HG02840 (cell line): ENCODE measurements at regions not wholly inside any gene's neighbourhood (a gene's known extent, or its start where the extent isn't known, plus 50 kb on each side); places are given as distances from the start of the nearest gene placed in this dataset.

ENCODE experiments used
- ATAC-seq: cut with Tn5 transposase; IDR thresholded peaks from one replicate; pipeline ENCODE4 v1.9.1; 2021; ENCODE audit warnings: mild to moderate bottlenecking, moderate library complexity, moderate number of reproducible peaks; ENCODE audit not compliant: unreplicated experiment, low FRiP score

DNA sequence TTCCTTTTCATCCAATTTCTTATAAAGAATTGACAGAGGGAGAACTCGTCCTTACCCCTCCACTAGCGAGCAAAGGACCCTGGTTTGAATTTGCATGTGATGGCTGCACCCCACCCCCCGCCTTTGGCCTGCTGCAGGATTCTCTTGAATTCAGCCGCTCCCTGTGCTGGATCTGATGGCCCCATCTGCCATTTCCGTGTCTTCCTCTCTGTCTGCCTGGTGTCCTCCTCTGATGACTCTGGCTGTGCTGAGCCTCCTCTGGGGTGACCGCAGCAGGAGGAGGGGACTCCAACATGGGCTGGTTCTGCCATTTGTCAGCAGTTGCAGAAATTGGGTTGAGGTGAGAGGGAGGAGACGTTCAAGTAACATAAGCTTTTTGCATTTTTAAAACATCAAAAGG is 188.8 kb downstream of the DLL1 start:
- no peak for ATAC-seq

GRCh38 chr6:170101281-170102035 is 189.4 kb downstream of the DLL1 start:
- no peak for ATAC-seq

GRCh38 chr6:170100046-170100445 is 190.8 kb downstream of the DLL1 start:
- ATAC-seq: no peak

DNA sequence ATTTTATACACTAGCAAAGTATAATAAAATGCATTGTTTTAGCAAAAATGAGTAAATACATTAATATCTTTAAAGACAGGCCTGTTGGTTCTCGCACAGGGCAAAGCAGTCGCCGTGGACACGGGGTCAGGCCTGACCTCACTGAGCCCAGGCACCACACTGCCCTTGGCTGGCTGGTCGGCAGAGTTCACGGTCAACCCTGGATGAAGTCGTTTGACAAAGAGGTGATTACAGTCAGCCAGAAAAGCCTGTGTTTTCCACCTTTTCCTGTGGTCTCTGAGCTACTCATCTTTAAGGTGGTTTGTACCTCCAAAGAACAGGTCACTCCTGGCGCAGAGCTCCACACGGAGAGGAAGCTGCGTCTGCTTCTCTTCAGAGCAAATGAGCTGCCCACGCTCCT is 191.5 kb downstream of the DLL1 start:
- no peak for ATAC-seq

DNA sequence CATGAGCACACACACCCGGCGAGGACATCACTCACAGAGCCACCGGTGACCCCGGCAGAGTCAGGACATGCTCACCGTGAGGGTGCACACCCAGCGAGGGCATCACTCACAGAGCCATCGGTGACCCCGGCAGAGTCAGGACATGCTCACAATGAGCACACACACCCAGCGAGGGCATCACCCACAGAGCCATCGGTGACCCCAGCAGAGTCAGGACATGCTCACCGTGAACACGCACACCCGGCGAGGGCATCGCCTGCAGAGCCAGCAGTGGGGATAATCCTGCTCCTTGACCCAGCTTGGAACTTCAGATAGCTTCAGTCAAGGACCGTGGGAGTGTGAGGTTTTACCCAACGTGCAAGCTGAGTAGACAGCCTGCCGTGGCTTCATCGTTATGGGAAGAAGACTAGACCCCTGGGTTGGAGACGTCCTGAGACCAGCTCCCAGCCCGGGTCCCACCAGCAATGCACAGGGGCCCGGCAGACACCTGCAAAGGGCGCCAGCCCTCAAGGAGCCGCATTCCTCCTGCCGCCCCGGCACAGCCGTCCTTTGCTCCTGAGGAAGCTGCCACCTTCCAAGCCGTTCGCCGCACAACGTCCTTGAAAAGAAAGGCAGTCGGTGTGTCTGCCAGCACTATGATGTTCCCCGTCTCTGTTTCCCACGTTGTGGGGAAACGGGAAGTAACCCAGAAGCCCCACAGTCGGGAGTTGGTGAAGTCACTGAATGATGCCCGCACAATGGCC is 192.3 kb downstream of the DLL1 start:
- no peak for ATAC-seq

DNA sequence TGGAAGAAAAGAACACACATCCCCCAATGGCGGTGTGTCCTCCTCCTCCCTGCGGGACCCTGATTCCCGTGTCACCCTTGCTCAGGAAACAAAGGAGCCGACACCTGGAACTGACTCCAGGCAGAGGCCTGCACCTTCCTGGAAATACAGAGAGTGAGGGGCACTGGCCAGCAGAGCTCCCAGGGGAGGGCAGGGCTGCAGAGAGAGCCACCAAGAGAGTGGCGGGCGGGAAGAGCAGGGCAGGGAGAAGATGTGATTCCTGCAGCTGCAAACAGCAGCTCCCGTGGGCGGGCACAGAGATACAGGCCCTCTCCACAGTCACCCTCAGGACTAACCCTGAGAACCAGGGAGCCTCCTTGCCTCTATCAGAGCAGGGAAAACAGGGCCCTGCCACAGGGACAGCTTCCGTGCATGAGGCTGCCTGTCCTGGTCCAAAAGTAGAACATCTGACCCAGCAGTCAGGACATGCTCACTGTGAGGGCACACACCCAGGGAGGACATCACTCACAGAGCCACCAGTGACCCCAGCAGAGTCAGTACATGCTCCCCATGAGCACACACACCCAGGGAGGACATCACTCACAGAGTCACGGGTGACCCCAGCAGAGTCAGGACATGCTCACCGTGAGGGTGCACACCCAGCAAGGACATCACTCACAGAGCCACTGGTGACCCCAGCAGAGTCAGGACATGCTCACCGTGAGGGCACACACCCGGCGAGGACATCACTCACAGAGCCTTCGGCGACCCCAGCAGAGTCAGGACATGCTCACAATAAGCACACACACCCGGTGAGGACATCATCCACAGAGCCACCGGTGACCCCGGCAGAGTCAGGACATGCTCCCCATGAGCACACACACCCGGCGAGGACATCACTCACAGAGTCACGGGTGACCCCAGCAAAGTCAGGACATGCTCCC is 193.1 kb downstream of the DLL1 start:
- ATAC-seq: no peak

GRCh38 chr6:170096803-170097504 is 193.9 kb downstream of the DLL1 start:
- ATAC-seq: no peak

DNA sequence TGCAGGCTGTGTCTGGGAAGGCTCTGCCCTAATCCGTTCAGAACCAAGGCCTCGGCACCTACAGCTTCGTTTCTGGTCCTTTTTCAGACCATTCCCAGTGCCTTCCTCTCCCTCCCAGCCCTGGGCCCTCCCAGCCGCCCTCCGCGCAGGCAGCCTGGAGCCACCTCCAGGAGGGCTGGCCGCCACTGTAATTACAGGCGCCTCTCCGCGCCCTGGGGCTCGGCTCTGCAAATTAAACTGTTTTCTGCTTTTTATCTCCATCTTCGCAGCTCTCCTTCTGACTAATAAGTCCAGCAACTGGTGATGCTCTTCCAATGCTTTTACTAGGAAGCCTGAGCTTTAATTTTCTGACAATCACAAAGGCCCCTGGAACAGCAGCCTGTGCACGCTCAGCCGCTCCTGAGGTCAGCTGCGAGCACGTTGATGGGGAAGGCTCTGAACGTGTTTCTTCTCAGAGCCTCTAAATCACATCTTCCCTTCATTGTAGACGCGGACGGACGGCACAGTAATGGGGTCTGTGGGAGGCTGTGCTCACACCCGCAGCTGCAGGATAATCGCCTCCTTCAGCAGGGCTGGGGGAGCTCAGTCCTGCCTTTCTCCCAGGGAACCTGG is 194.6 kb downstream of the DLL1 start:
- no peak for ATAC-seq

GRCh38 chr6:170095273-170095981 is 195.5 kb downstream of the DLL1 start:
- ATAC-seq: no peak

- no peak for ATAC-seq
These were observed 196.1 kb downstream of the DLL1 start for GRCh38 chr6:170094686-170095272.

GRCh38 chr6:170093658-170094596 is 197.0 kb downstream of the DLL1 start:
- no peak for ATAC-seq

- ATAC-seq: no peak
These were observed 197.6 kb downstream of the DLL1 start for GRCh38 chr6:170093276-170093657.

DNA sequence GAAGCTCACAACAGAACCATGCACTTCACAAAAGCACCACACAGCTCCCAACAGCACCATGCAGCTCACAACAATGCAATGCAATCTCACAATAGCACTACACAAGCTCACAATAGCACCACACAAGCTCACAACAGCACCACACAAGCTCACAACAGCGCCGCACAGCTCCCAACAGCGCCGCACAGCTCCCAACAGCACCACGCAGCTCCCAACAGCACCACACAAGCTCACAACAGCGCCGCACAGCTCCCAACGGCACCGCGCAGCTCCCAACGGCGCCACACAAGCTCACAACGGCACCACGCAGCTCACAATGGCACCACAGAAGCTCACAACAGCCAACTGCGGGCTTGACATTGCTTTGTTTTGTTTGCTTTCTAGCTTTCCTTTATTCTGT is 198.1 kb downstream of the DLL1 start:
- no peak for ATAC-seq

DNA sequence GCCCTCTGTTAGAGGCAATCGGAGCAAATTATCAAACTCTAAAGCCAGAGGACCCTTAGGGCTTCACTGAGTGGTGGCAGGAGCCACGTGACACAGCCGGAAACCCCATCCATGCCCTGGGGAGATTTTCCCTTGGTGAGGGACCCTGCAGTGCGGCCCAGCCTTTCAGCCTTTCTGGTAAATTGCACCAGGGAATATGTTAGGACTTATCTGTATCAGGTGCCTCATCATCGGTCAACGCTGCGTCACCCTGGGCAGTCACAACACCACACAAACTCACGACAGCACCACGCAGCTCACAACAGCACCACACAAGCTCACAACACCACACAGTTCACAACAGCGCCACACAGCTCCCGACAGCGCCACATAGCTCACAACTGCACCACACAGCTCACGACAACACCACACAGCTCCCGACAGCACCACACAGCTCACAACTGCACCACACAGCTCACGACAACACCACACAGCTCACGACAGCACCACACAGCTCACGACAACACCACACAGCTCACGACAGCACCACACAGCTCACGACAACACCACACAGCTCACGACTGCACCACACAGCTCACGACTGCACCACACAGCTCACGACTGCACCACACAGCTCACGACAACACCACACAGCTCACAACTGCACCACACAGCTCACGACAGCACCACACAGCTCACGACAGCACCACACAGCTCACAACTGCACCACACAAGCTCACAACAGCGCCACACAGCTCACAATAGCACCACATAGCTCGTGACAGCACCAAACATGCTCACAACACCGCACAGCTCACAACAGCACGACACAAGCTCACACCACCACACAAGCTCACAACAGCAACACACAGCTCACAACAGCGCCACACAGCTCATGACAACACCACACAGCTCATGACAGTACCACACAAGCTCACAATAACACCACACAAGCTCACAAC is 199.0 kb downstream of the DLL1 start:
- ATAC-seq: no peak

DNA sequence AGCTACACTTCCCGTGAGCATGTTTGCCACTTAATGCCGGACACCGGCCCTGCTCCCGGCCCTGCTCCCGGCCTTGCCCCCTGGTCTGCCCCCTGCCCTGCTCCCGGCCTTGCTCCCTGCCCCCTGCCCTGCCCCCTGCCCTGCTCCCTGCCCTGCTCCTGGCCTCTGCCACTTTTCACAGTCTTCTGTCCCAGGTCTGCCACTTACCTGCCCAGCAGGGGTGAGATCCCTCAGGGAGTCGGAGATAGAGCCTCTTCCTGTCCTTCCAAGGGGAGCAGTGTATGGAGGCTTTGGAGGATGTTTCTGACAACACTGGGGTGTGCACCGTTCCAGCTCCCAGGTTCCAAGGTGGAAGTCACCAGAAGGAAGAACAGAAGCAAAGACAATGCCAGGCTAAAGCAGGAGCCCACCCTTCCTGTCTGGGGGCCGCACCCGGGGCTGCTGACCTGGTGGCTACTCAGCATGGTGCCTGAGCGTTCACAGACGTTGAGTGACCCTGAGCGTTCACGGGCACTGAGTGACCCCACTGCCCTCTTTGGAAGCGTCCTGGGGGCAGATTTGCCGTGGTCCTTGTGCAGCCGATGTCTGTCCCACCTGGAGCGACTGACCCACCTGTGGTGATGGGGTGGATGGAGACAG is 199.8 kb downstream of the DLL1 start:
- ATAC-seq: no peak

- ATAC-seq: no peak
These were observed 200.3 kb downstream of the DLL1 start for GRCh38 chr6:170090561-170090960.
